ENCODE measurements at regions not wholly inside any gene's neighbourhood (a gene's known extent, or its start where the extent isn't known, plus 50 kb on each side); places are given as distances from the start of the nearest gene placed in this dataset.
"Not testable (repeated sequence)": the region's sequence is repeated elsewhere in the genome, so short reads cannot be mapped to it uniquely, and the experiment has no call there.

DNA sequence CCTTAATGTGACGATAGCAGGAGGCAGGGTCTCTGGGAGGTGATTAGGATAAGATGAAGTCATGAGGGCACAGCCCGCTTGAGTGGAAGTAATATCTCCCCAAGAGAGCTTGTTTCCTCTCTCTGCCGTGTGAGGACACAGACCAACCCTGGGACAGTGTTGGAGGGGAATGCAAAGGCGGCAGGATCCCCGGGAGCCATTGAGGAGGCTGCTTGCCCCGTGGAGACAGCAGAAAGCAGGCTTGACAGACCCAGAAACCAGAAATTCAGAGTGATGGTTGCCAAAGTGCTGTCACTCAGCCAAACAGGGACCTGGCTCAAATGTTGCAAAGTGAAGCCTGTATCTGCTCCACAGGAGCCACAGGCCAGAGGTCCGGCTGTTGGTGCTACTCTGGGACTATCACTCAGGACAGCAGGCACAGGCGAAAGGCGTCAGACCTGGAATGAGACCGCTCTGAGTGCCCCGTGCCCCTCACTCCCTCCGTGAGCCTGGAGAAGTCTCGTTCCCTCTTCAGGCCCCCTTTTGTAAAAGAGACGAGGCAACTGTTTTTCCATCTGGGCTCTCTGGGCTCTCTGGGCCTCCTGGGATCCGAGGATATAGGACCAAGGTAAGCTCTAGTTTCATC lies 96.6 kb upstream of the VANGL1 start:
- Mint-ChIP-seq H3K4me3 (no peak overlapping the region), H3K27ac (no peak overlapping the region), H3K4me1 (no peaks in the 10 kb centered on the region), H3K9me3 (no peaks in the 10 kb centered on the region), H3K27me3 (peaks cover 1% of the 10 kb centered on the region), H3K36me3 (no peaks in the 10 kb centered on the region)

DNA sequence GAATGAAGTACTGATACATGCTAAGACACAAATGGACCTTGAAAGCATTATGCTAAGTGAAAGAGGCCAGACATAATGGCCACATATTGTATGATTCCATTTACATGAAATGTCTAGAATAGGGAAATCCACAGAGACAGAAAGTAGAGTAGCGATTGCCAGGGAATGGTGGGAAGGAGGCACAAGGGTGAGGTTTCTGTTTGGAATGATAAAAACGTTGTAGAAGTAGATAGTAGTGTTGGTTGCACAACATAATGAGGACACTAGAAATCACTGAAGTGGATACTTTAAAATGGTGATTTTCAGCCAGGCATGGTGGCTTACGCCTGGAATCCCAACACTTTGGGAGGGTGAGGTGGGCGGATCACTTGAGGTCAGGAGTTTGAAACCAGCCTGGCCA lies 97.6 kb upstream of the VANGL1 start:
- H3K4me1 Mint-ChIP-seq = no peaks in the 10 kb centered on the region

DNA sequence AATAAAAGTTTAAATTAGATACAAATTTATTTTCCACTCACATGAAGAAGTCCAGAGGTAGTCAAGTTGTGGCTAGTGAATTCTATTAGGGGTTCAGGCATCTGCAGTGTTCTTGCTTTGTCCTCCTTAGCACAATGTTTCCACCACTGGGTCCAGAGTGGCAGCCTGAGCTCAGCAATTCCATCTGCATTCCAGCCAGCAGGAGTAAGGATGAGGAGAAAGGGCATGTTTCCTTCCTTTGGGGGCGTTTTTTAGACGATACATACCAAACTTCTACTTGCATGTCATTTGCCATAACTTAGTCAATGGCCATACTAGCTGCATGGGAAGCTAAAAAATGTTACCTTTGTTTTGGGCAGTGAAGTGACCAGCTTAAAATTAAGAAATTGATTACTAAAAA lies 98.5 kb upstream of the VANGL1 start:
- H3K27ac Mint-ChIP-seq = no peak overlapping the region
- H3K27me3 Mint-ChIP-seq = peaks cover 1% of the 10 kb centered on the region
- H3K4me3 Mint-ChIP-seq = no peak overlapping the region
- H3K9me3 Mint-ChIP-seq = peaks cover 0 to 2% (median 1%) of the 10 kb centered on the region in 3 donors
- H3K36me3 Mint-ChIP-seq = no peaks in the 10 kb centered on the region
- H3K4me1 Mint-ChIP-seq = no peaks in the 10 kb centered on the region

More for the DNA sequence above, 97.6 kb upstream of the VANGL1 start:
- Mint-ChIP-seq H3K9me3 (peaks cover 0 to 2% (median 1%) of the 10 kb centered on the region in 3 donors), H3K27ac (no peak overlapping the region), H3K36me3 (no peaks in the 10 kb centered on the region), H3K27me3 (peaks cover 1% of the 10 kb centered on the region), H3K4me3 (no peak overlapping the region)

DNA sequence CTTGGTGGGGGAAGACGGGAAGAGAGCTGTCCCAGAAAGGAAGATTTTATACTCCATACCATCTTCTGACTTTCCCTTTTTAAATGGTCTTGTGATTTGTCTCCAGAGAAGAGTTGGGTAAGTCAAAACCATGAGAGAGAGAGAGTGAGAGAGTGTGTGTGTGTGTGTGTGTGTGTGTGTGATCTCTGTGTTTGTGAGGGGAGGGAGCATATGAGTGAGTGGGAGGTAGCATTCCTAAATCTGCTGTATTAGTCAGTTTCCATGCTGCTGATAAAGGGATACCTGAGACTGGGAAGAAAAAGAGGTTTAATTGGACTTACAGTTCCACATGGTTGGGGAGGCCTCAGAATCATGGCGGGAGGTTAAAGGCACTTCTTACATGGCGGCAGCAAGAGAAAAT lies 102.0 kb upstream of the VANGL1 start:
- H3K9me3 Mint-ChIP-seq = peaks cover 0 to 2% (median 1%) of the 10 kb centered on the region in 3 donors
- no peak overlapping the region for H3K4me3 Mint-ChIP-seq
- no peak overlapping the region for H3K27ac Mint-ChIP-seq
- H3K4me1 Mint-ChIP-seq = no peaks in the 10 kb centered on the region
- H3K27me3 Mint-ChIP-seq = peaks cover 6% of the 10 kb centered on the region
- no peaks in the 10 kb centered on the region for H3K36me3 Mint-ChIP-seq

DNA sequence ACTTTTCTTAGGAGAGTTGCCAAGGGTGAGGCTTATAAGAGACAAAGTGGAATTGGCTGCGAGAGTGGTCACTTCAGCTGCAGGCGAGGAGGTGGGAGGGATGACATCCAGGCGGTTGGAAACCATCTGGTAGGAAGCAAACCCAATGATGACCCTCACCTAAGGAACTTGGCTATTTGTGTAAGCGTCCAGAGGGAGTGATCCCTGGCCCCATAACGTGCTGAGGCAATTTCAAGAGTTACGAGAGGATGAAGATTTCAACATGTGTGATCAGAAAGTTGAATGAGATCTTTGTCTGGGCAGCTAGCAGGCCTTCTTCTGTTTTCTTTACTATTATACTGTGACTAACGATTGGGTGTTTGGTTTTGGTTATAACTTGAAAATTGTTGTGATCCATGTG lies 102.7 kb upstream of the VANGL1 start:
- peaks cover 12% of the 10 kb centered on the region for H3K27me3 Mint-ChIP-seq
- no peaks in the 10 kb centered on the region for H3K36me3 Mint-ChIP-seq
- H3K4me1 Mint-ChIP-seq = no peaks in the 10 kb centered on the region
- no peak overlapping the region for H3K27ac Mint-ChIP-seq
- peaks cover 0 to 2% (median 1%) of the 10 kb centered on the region in 3 donors for H3K9me3 Mint-ChIP-seq
- H3K4me3 Mint-ChIP-seq = no peak overlapping the region

DNA sequence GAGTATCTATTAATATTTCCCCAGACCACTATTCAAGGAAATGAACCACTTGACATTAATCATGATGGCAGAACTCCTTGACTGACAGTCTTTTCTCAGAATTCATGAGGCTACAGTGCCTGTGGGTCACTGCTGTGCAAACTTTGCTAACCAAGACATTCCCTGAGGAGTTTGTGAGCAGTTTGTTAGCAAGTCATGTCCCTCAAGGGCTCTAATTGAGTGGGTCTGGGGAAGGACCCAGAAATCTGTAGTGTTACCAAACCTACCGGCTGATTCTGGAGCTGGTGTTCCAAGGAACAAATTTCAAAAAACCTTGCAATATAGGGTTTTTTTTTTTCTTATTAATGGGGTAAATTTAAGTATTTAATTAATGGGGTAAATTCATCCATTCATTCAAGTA lies 103.2 kb upstream of the VANGL1 start:
- no peak overlapping the region for H3K27ac Mint-ChIP-seq
- H3K27me3 Mint-ChIP-seq = peaks cover 15% of the 10 kb centered on the region
- no peaks in the 10 kb centered on the region for H3K36me3 Mint-ChIP-seq
- H3K4me1 Mint-ChIP-seq = no peaks in the 10 kb centered on the region
- H3K4me3 Mint-ChIP-seq = no peak overlapping the region
- peaks cover 0 to 2% (median 1%) of the 10 kb centered on the region in 3 donors for H3K9me3 Mint-ChIP-seq

DNA sequence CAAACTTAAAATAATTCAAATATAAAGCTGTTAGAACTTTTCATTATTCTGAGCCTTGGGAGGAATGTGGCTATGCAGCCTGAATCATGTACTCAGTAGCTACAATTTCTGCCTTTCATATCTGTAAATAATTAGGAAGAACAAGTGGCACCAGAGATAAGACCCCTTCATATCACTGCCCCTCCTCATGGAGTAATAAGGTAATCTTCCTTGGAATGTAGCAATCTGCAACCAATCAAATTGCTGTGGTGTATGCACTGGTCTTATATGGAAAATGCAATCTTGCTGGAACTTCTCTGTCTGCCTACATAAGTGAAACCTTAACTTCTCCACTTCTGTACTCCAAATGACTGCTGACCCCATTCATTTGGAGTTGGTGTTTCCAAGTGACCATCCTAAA lies 104.4 kb upstream of the VANGL1 start:
- Mint-ChIP-seq H3K27me3 (peaks cover 14% of the 10 kb centered on the region), H3K4me1 (no peaks in the 10 kb centered on the region), H3K27ac (no peak overlapping the region), H3K9me3 (peaks cover 0 to 2% (median 1%) of the 10 kb centered on the region in 3 donors), H3K36me3 (no peaks in the 10 kb centered on the region), H3K4me3 (no peak overlapping the region)

DNA sequence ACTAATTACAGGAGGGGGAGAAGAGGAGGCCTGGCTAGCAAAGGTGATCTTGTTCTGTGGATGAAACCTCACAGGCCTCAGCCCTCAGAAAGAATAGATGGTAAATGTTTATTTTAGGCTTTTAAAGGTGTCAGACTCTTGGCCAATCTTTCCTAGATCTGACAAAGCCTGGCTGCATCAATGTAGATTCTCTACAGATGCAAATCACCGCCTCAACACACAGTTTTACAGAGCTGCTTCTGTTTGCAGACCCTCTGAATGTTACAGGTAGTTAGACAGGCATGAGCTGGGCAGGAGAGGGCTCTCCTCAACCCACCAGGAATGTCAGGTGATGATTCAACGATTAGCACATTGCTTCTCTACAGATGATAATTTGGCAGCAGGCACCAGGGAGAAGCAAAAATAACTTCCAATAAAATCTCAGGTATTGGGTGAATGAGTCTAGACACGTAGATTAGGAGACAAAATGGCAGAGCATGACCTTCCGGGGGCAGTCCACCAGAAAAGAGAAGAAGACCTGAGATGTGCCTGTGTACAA lies 105.4 kb upstream of the VANGL1 start:
- no peaks in the 10 kb centered on the region for H3K36me3 Mint-ChIP-seq
- H3K27ac Mint-ChIP-seq = no peak overlapping the region
- no peaks in the 10 kb centered on the region for H3K4me1 Mint-ChIP-seq
- peaks cover 0 to 2% (median 1%) of the 10 kb centered on the region in 3 donors for H3K9me3 Mint-ChIP-seq
- H3K27me3 Mint-ChIP-seq = peaks cover 14% of the 10 kb centered on the region
- H3K4me3 Mint-ChIP-seq = no peak overlapping the region

DNA sequence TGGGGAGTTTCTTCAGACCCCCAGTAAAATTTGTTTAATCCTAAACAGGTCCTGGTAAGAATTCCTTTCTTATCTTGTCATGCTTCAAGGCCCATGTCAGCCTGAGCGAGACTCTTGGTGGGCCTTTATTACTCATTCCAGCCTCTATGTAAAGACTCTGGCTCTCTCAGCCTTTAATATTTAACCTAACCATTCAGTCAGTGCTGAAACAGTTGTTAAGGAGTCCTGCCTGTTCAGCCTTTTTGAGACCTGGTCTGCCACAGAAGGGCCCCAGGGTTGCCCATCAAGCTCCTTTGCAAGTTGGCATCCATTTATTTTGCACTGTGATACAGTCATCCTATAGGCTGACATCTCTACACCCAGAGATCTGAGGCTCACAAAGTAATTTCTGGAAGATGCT lies 107.7 kb upstream of the VANGL1 start:
- H3K4me1 Mint-ChIP-seq = no peaks in the 10 kb centered on the region
- H3K9me3 Mint-ChIP-seq = no peaks in the 10 kb centered on the region
- H3K36me3 Mint-ChIP-seq = no peaks in the 10 kb centered on the region
- H3K27ac Mint-ChIP-seq = no peak overlapping the region
- H3K4me3 Mint-ChIP-seq = no peak overlapping the region
- H3K27me3 Mint-ChIP-seq = peaks cover 17% of the 10 kb centered on the region

DNA sequence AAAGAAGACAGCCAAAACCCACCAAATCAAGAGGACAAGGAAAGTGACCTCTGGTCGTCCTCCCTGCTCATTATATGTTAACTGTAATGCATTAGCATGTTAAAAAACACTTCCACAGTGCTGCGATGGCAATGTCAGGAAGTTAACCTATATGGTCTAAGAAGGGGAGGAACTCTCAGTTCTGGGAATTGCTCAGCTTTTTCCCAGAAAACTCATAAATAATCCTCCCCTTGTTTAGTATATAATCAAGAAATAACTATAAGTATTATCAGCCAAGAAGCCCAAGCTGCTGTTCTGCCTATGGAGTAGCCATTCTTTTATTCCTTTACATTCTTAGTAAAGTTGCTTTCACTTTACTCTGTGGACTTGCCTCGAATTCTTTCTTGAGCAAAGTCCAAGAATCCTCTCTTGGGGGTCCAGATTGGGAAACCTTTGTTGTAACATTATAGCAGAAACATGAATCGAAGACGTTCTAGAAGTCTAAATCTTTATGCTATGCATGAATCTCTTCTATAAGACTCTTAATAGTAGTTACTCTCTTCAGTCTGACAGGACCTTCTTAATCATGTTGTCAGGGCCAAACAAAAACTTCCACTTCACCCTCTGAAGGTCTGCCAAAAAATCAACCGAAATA lies 110.0 kb upstream of the VANGL1 start:
- Mint-ChIP-seq H3K4me3 (no peak overlapping the region), H3K9me3 (no peaks in the 10 kb centered on the region), H3K27me3 (peaks cover 17% of the 10 kb centered on the region), H3K4me1 (no peaks in the 10 kb centered on the region), H3K36me3 (no peaks in the 10 kb centered on the region), H3K27ac (no peak overlapping the region)

DNA sequence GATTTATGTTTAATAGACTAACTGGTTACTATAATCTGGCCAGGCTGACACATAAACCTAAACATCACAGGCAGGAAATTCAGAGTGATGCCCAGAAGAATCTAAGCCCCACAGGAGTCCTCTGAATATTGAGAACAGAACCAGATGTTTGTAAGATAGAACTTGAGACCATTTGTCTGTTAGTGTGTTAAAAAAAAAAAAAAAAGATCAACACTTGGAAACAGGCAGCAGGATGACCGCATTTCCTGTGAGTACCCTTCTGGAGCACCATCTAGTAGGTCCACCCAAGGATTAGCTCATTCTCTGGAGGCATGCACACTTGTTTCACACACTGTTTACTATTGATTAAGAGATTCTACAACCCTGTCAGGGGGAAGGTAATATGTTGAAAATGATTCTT lies 111.4 kb upstream of the VANGL1 start:
- H3K4me3 Mint-ChIP-seq = no peak overlapping the region
- no peak overlapping the region for H3K27ac Mint-ChIP-seq
- no peaks in the 10 kb centered on the region for H3K9me3 Mint-ChIP-seq
- peaks cover 15% of the 10 kb centered on the region for H3K27me3 Mint-ChIP-seq
- no peaks in the 10 kb centered on the region for H3K36me3 Mint-ChIP-seq
- no peaks in the 10 kb centered on the region for H3K4me1 Mint-ChIP-seq

DNA sequence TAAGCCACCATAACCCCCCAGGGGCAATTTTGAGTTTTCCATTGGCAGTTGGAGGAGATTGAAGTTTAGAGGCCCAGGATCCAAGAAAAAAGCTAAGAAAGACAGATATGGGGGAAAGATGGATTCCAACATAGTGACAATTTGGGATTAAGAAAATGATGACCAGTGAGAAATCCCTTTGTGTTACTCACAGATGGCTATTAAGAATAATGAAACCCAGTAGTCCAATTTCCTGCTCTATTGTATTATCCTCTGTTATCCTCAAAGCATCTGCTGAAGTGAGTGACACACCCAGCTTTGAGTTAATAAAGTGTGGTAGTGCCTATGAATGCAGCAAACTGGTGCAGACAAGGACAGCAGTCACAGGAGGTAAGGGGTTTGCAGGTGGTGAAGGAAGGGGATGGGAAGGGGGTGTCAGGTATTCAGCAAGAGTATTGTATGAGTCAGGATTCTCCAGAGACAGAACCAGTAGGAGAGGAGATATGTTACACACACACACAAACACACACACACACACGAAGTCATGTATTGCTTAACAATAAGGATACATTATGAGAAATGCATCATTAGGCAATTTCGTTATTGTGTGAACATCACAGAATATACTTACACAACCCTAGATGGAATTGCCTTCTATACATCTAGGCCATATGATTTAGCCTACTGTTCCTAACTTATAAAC lies 112.4 kb upstream of the VANGL1 start:
- H3K27me3 Mint-ChIP-seq = peaks cover 12% of the 10 kb centered on the region
- no peak overlapping the region for H3K27ac Mint-ChIP-seq

DNA sequence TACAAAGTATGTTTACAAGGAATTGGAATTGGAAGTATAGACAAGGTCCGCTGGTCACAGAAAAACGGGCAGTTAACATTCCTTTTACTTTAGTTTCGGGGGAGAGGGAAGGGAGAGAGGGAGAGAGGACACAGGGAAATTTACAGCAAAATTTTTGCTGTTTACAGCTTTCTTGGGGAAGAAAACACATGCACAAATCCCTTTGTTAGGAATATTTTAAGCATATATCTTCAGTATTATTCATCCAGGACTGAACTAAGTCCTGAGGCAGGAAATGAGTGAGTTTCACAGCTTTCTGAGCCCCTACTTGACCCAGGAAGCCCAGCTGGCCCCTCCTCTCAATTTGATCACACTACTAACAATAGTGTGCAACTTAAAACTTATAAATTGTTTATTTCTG lies 113.4 kb upstream of the VANGL1 start:
- not testable (repeated sequence) for H3K9me3 Mint-ChIP-seq, H3K27ac Mint-ChIP-seq, H3K4me3 Mint-ChIP-seq, H3K36me3 Mint-ChIP-seq, H3K4me1 Mint-ChIP-seq, H3K27me3 Mint-ChIP-seq

More for the DNA sequence above, 112.4 kb upstream of the VANGL1 start:
- Mint-ChIP-seq H3K36me3 (no peaks in the 10 kb centered on the region), H3K9me3 (no peaks in the 10 kb centered on the region), H3K4me1 (no peaks in the 10 kb centered on the region), H3K4me3 (no peak overlapping the region)

DNA sequence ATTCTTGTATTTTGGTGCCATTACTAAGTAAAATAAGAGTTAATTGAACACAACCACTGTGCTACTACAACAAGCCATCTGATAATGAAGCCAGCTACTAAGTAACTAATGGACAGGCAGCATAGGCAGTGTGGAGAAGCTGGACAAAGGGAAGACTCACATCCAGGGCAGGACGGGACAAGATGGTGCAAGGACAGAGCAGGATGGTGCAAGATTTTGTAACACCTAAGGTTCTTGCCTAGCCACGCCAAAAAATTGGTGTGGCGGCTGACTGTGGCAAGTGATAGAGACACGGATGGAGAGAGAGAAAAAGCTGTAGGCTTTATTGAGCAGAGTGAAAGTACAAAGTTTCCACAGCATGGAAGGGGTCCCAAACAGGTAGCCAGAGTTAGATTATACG lies 114.0 kb upstream of the VANGL1 start:
- Mint-ChIP-seq H3K27me3 (peaks cover 5% of the 10 kb centered on the region), H3K9me3 (no peaks in the 10 kb centered on the region), H3K4me1 (no peaks in the 10 kb centered on the region), H3K4me3 (no peak overlapping the region), H3K36me3 (no peaks in the 10 kb centered on the region), H3K27ac (no peak overlapping the region)

DNA sequence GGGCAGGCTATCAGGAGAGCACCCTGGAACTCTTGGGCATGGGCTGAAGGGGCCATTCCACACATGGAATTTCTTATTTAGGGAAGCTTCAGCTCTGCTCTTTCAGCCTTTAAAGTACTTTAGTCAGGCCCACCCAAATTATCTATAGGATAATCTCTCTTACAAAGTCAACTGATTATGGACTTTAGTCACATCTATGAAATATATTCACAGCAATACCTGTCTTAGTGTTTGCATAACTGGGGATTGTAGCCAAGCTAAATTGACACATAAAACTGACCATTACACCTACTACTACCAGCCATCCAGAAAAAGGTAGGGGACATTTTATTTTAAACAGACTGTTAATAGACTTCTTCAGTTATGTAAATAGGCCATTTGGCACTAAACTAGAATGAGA lies 114.9 kb upstream of the VANGL1 start:
- Mint-ChIP-seq H3K9me3 (no peaks in the 10 kb centered on the region), H3K4me1 (no peaks in the 10 kb centered on the region), H3K4me3 (no peak overlapping the region), H3K36me3 (no peaks in the 10 kb centered on the region), H3K27me3 (peaks cover 5% of the 10 kb centered on the region), H3K27ac (no peak overlapping the region)

DNA sequence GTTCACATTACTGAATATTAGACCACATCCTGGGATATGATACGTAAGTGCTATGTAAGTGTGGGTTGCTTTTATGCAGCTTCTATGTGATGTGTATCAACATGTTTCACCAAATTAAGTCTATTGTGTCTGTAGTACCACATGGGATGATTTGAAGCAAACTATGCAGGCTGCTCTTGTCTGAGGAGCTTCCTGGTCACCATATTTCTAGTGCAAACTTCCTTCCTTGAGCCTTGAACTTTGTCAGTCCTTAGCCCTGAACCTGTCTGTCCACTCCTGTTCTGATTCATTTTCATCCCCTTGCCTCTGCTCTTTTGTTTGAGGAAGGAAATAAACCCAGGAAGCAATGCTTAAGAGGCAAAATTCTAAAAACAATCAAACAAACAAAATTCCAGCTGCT lies 117.5 kb upstream of the VANGL1 start:
- no peak overlapping the region for H3K4me3 Mint-ChIP-seq
- peaks cover 2% of the 10 kb centered on the region for H3K27me3 Mint-ChIP-seq
- no peaks in the 10 kb centered on the region for H3K4me1 Mint-ChIP-seq
- no peaks in the 10 kb centered on the region for H3K36me3 Mint-ChIP-seq
- no peak overlapping the region for H3K27ac Mint-ChIP-seq
- no peaks in the 10 kb centered on the region for H3K9me3 Mint-ChIP-seq

All from IgD-negative memory B cell (primary cell).